HG02852 (cell line): ENCODE measurements at regions not wholly inside any gene's neighbourhood (a gene's known extent, or its start where the extent isn't known, plus 50 kb on each side); places are given as distances from the start of the nearest gene placed in this dataset.

Experiments
- ATAC-seq: cut with Tn5 transposase; IDR thresholded peaks from one replicate; pipeline ENCODE4 v1.9.1; 2021; ENCODE audit warnings: mild to moderate bottlenecking, moderate library complexity; ENCODE audit not compliant: unreplicated experiment

DNA sequence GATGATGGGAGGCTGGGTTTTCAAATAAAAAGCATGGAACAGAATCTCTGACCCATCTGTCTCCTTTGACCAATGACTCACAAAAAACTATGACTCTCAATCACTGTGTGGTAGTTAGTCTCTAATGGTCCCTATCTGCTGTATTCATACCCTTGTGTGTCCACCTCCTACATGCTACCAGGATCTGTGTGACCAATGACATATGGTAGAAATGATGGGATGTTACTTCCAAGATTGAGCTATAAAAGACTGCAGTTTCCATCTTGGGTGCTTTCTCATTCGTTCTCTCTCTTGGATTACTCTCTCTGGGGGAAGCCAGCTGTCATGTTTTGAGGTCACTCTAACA is 144.7 kb upstream of the BTG1 start:
- no peak for ATAC-seq

GRCh38 chr12:92289629-92290349 is 144.1 kb upstream of the BTG1 start:
- ATAC-seq, result no peak

- no peak for ATAC-seq
These were observed 142.9 kb upstream of the BTG1 start for GRCh38 chr12:92288561-92288960.

- no peak for ATAC-seq
These were observed 132.8 kb upstream of the BTG1 start for GRCh38 chr12:92278378-92278828.

DNA sequence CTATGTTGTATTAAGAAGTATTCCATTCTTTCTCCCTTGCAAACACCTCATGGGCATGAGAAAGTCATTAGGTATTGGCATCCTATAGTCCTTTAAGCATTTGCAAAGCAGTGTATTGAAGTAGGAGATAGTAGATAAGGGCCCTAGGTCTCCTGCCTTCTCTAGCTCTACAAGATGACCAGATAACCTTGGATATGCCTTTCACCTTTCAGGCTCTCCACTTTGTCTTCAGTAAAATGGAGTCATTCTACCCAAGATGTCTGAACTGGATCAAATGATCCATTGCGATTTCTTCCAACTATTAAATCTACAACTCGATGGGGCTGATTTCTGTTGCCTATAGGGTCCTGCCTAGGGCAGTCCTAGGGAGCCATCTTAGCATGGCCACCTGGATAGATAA is 132.1 kb upstream of the BTG1 start:
- ATAC-seq, result no peak

DNA sequence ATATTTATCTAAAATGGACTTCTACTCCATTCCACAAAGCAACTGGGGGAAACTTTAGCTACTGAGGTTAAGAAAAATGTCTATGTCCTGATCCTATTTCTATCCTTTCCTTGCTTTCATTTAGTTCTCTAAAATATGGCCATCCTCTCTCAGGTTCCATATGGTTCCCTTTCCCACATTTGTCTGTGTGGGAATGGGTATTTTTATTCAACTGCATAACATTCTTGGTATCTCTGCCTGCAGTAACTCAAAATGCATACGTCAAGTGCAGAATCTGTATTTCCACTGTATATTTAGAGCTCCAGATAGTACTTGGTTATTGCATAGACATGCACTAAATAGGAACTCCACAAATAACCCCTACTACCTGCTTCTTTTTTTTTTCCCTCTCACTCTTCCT is 130.6 kb upstream of the BTG1 start:
- no peak for ATAC-seq

GRCh38 chr12:92275443-92276154 is 130.0 kb upstream of the BTG1 start:
- no peak for ATAC-seq

- no peak for ATAC-seq
These were observed 127.4 kb upstream of the BTG1 start for GRCh38 chr12:92273076-92273475.

- ATAC-seq, result no peak
These were observed 126.7 kb upstream of the BTG1 start for GRCh38 chr12:92272061-92272964.

DNA sequence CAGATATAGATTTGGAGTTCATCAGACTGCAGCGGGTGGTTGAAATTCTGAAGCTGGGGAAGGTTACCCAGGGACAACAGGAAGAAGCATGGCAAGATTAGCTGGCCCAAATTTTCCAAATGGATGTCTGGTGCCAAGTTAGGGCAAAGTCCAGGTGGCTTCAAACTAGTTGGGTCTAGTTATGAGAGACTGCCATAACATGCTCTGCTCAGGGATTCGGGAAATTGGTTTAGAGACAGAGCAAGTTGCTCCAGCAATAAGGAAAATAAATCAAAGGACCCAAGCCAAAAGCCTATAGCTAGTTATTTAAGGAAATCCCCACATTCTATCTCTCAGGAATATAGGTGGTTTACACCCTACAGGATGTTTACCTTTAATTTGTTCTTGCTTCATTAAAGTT is 125.7 kb upstream of the BTG1 start:
- ATAC-seq, result no peak

- ATAC-seq, result no peak
These were observed 124.9 kb upstream of the BTG1 start for GRCh38 chr12:92270521-92270920.

GRCh38 chr12:92268946-92269345 is 123.3 kb upstream of the BTG1 start:
- no peak for ATAC-seq

- no peak for ATAC-seq
These were observed 116.0 kb upstream of the BTG1 start for GRCh38 chr12:92261692-92262091.

- ATAC-seq, result no peak
These were observed 115.4 kb upstream of the BTG1 start for GRCh38 chr12:92261071-92261470.

- ATAC-seq, result no peak
These were observed 114.1 kb upstream of the BTG1 start for GRCh38 chr12:92259696-92260251.

GRCh38 chr12:92259291-92259690 is 113.6 kb upstream of the BTG1 start:
- ATAC-seq, result no peak

- no peak for ATAC-seq
These were observed 111.6 kb upstream of the BTG1 start for GRCh38 chr12:92257261-92257660.

DNA sequence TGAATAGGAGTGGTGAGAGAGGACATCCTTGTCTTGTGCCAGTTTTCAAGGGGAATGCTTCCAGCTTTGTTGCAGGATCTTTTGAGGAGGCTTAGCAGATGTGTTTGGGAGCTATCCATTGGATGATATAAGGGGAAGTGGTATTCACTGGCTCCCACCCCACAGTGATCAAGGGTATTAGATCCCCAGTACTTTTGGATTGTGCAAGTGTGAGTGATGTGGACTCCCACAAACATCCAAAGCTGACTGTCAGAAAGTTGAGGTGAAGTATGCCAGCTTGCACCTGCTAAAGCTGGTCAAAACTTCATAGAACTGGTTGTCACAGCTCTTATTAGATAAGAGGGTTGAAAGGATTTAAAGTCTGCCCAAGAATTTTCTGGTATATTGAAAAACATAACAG is 110.1 kb upstream of the BTG1 start:
- no peak for ATAC-seq

DNA sequence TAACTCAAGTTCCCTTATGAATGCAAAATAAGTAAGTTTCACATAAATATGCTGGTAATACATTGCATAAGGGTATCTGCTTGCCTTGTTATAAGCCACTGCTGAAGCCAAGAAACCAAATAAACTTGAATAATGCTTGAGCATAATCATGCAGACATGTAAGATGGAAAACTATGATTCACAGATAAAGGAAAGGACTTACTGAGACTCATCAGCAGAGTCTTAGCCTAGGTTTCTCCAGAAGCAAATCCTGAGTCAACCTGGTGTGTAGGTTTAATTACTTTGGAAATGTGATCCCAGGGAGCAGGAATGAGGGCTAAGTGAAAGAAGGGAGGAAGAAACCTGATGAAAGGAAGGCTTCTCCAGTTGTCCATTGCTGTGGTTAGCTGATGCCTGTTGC is 107.7 kb upstream of the BTG1 start:
- ATAC-seq, result no peak

- no peak for ATAC-seq
These were observed 103.3 kb upstream of the BTG1 start for GRCh38 chr12:92248977-92249376.

DNA sequence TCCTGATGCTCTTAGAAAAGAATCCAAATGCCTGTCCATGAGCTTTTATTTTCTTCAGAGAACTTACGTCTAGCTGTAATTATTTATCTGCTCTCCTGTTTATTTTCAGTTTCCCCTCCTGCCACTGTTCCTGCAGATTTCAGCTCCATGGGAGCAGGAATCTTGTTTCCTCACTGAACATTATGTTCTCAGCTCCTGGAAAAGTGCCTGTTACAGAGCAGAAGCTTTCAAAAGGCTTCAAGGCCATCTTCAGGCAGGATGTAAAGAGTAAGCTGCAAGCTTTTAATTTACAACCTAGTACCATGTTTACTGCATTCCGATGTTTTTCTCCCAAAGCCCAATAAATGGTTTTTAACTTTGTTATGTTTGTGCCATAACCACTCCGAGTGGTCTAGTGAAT is 98.4 kb upstream of the BTG1 start:
- ATAC-seq, result no peak
